ENCODE measurements at regions not wholly inside any gene's neighbourhood (a gene's known extent, or its start where the extent isn't known, plus 50 kb on each side); places are given as distances from the start of the nearest gene placed in this dataset.

- no peak overlapping the region for H3K4me3 ChIP-seq (replicated peaks in 1 of 2; ENCODE audit: low read depth in 1 of 2, low read length in 2 of 2)
- RAD21 ChIA-PET (ENCODE audit: low non-redundant PET in 1 of 2, low total read pairs in 2 of 2, uncharacterized antibody in 2 of 2, unreplicated experiment in 2 of 2): no interaction called here
- H3K9me2 ChIP-seq (ENCODE audit: insufficient read depth): no peaks in the 10 kb centered on the region
- H3K79me2 ChIP-seq (ENCODE audit: insufficient read depth, low read length): no peaks in the 10 kb centered on the region
- CTCF ChIA-PET: no interaction called here
- H3K9me3 ChIP-seq (ENCODE audit: control insufficient read depth in 1 of 2, insufficient read depth in 1 of 2, low read depth in 1 of 2, low read length in 2 of 2): no peaks in the 10 kb centered on the region
- no peaks in the 10 kb centered on the region for H4K20me1 ChIP-seq (ENCODE audit: insufficient read depth)
- peak; percentile 69 for ATAC-seq
- BruUV-seq (replicated peaks): no TSS peak
- no peak overlapping the region for H3K9ac ChIP-seq (ENCODE audit: low read length)
- H3K4me2 ChIP-seq (ENCODE audit: low read length): no peak overlapping the region
- H2AFZ ChIP-seq (ENCODE audit: low read depth, low read length, poor library complexity, severe bottlenecking): no peak overlapping the region
- no peaks in the 10 kb centered on the region for H3K4me1 ChIP-seq (ENCODE audit: control insufficient read depth in 1 of 2, insufficient read depth in 2 of 2, low read length in 2 of 2)
- POLR2A ChIA-PET: no interaction called here
- no peak for TF ChIP-seq SIN3A (IDR thresholded peaks at IDR 0.05; ENCODE audit: low read depth)
- TF ChIP-seq ZBTB33 (IDR thresholded peaks at IDR 0.05; ENCODE audit: extremely low read depth, insufficient replicate concordance, low read length): no peak
- TF ChIP-seq SP1 (IDR thresholded peaks at IDR 0.05; ENCODE audit: low read depth): no peak
- no peak for TF ChIP-seq POLR2AphosphoS5 (IDR thresholded peaks at IDR 0.05; ENCODE audit: low read depth, low read length)
- TF ChIP-seq ZFX (IDR thresholded peaks at IDR 0.05): no peak
- TF ChIP-seq CTCF (IDR thresholded peaks at IDR 0.05 in 2 of 3, conservative IDR thresholded peaks at IDR 0.05 in 1 of 3; ENCODE audit: borderline replicate concordance in 1 of 3, insufficient read depth in 1 of 3, low read depth in 2 of 3, low read length in 2 of 3): peak in 2 of 3 experiments; percentile 48 to 69; a peak in 4 of 6 replicates
- TF ChIP-seq REST (IDR thresholded peaks at IDR 0.05; ENCODE audit: low read depth): no peak
- TF ChIP-seq RAD21 (IDR thresholded peaks at IDR 0.05; ENCODE audit: low read depth): peak; percentile 27; the same call in 1 of the 2 replicates
- peak; percentile 22 for DNase-seq (ENCODE audit: low read depth, low spot score)
- no peaks in the 10 kb centered on the region for H3K36me3 ChIP-seq (ENCODE audit: control insufficient read depth in 1 of 2, insufficient read depth in 2 of 2, low read length in 2 of 2)
- H3K27ac ChIP-seq (ENCODE audit: low read depth, low read length): no peak overlapping the region
- intact Hi-C loops (cut with micrococcal nuclease): loop anchor here (10.0 kb wide), 1 partner anchor 1121 kb away; no protein-coding TSS in a partner anchor
- no peaks in the 10 kb centered on the region for H3K27me3 ChIP-seq (ENCODE audit: insufficient read depth, low read length)
Observed at GRCh38 chr5:114223866-114224265, 138.0 kb upstream of the KCNN2 start.
